ENCODE measurements at regions not wholly inside any gene's neighbourhood (a gene's known extent, or its start where the extent isn't known, plus 50 kb on each side); places are given as distances from the start of the nearest gene placed in this dataset.

GRCh38 chr12:14169281-14169680 is 187.9 kb upstream of the GRIN2B start (continued):
- TF ChIP-seq ATF6 (CRISPR knock-in tag; IDR thresholded peaks at IDR 0.05): no peak
- no peak for TF ChIP-seq CDX4 (CRISPR knock-in tag; IDR thresholded peaks at IDR 0.05; ENCODE audit: borderline replicate concordance)
- no peak for TF ChIP-seq ZNF425 (CRISPR knock-in tag; conservative IDR thresholded peaks at IDR 0.05)
- no peak for TF ChIP-seq GRHL2 (CRISPR knock-in tag; IDR thresholded peaks at IDR 0.05; ENCODE audit: insufficient replicate concordance, severe bottlenecking)
- TF ChIP-seq JAZF1 (CRISPR knock-in tag; IDR thresholded peaks at IDR 0.05): no peak
- no peak for TF ChIP-seq RORB (CRISPR knock-in tag; IDR thresholded peaks at IDR 0.05)
- TF ChIP-seq USF1 (CRISPR knock-in tag; IDR thresholded peaks at IDR 0.05): no peak
- no peak for TF ChIP-seq NFYB (CRISPR knock-in tag; conservative IDR thresholded peaks at IDR 0.05; ENCODE audit: low read depth)

- ATAC-seq (no peak), DNase-seq (ENCODE audit: low spot score) (no peak)
- Mint-ChIP-seq H3K4me3 (no peak overlapping the region), H3K4me1 (peaks cover 10% of the 10 kb centered on the region), H3K27ac (no peak overlapping the region), H3K9me3 (no peaks in the 10 kb centered on the region), H3K36me3 (no peaks in the 10 kb centered on the region), H3K27me3 (ENCODE audit: low read depth) (peaks cover 6% of the 10 kb centered on the region)
- POLR2A ChIA-PET: interaction anchor here (0.6 kb wide), 1 partner anchor 721 kb away, joined by 3 read pairs; no protein-coding TSS in a partner anchor
- CTCF ChIA-PET: interaction anchor here (1.0 to 1.6 kb wide), 3 partner anchors 15 to 189 kb away, joined by 4 to 10 read pairs (median 5); no protein-coding TSS in a partner anchor
- TF ChIP-seq NFATC4 (CRISPR knock-in tag; IDR thresholded peaks at IDR 0.05) (no peak), IRF2 (CRISPR knock-in tag; IDR thresholded peaks at IDR 0.05; ENCODE audit: borderline replicate concordance, low read depth) (no peak), ZNF317 (CRISPR knock-in tag; IDR thresholded peaks at IDR 0.05; ENCODE audit: borderline replicate concordance, low read depth) (no peak), TEAD1 (CRISPR knock-in tag; IDR thresholded peaks at IDR 0.05) (no peak), SP1 (CRISPR knock-in tag; conservative IDR thresholded peaks at IDR 0.05) (no peak), MAX (CRISPR knock-in tag; IDR thresholded peaks at IDR 0.05) (no peak), AR (CRISPR knock-in tag; IDR thresholded peaks at IDR 0.05) (no peak), ZNF423 (CRISPR knock-in tag; IDR thresholded peaks at IDR 0.05) (no peak), ZNF396 (CRISPR knock-in tag; IDR thresholded peaks at IDR 0.05; ENCODE audit: borderline replicate concordance) (no peak), ZNF138 (CRISPR knock-in tag; conservative IDR thresholded peaks at IDR 0.05) (no peak), IRF1 (CRISPR knock-in tag; IDR thresholded peaks at IDR 0.05) (no peak), ZNF281 (CRISPR knock-in tag; IDR thresholded peaks at IDR 0.05) (no peak)
Measured at GRCh38 chr12:14171106-14171505, 189.7 kb upstream of the GRIN2B start.
